T-helper 2 cell treated with Interferon-gamma antibody and Interleukin-4, amounts not matched to agents 5 μg/mL and 100 μg/mL, for 36 hours (primary cell): ENCODE measurements at regions not wholly inside any gene's neighbourhood (a gene's known extent, or its start where the extent isn't known, plus 50 kb on each side); places are given as distances from the start of the nearest gene placed in this dataset.

Experiments
- DNase-seq: peaks from one replicate; pipeline ENCODE4 v3.0.0; 2021; ENCODE audit warnings: low spot score
- H3K27ac Mint-ChIP-seq: one replicate; pipeline ENCODE4 v1.8.0; 2021; ENCODE audit warnings: mild to moderate bottlenecking, mixed read lengths
- H3K27me3 Mint-ChIP-seq: one replicate; pipeline ENCODE4 v1.8.0; 2021; ENCODE audit warnings: low read depth, mixed read lengths
- H3K36me3 Mint-ChIP-seq: one replicate; pipeline ENCODE4 v1.8.0; 2021; ENCODE audit warnings: low read depth, mixed read lengths
- H3K4me1 Mint-ChIP-seq: one replicate; pipeline ENCODE4 v1.8.0; 2021; ENCODE audit warnings: low read depth, mixed read lengths
- H3K4me3 Mint-ChIP-seq: one replicate; pipeline ENCODE4 v1.8.0; 2022; ENCODE audit warnings: mild to moderate bottlenecking, moderate library complexity, mixed read lengths
- H3K9me3 Mint-ChIP-seq: one replicate; pipeline ENCODE4 v1.8.0; 2021; ENCODE audit warnings: mixed read lengths

DNA sequence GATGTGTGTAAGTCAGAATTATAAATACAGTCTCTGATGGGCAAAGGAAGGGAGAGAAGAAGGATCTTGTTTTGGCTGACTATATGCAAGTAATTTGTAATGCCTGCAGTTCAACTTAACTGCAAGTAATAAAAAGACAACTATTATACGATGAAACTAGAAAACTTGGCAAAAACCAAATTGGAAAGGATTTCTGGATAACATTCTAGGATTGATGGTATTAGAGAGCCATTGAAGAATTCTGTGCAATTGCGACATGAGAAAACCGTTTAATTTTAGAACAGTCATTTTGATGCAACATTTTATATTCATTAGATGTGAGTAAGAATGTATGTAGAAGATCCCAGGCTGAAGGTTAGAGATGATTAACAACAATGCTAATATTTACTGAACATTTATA lies 1334.1 kb downstream of the EFNB2 start:
- Mint-ChIP-seq H3K36me3 (no peaks in the 10 kb centered on the region), H3K27ac (no peak overlapping the region), H3K27me3 (no peaks in the 10 kb centered on the region), H3K9me3 (no peaks in the 10 kb centered on the region), H3K4me3 (no peak overlapping the region), H3K4me1 (no peaks in the 10 kb centered on the region)
- DNase-seq: no peak

DNA sequence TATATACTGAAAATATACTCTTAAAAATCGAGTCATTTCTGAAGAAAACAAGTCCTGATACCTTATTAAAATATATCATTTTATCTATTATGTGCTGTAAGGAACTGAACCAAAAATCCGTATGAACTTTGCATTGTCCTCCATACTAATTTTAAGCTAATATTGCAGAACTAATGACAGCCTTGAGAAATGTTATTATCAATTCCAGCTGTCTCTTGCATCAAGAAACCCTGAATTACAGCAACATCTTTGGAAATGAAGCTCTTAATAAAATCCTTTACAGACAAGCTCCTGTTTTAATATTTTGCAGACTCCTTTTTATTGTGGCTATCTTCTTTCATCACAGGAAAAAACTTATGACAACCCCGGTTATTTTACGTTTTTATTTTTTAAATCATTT lies 1335.3 kb downstream of the EFNB2 start:
- H3K4me3 Mint-ChIP-seq: no peak overlapping the region
- H3K9me3 Mint-ChIP-seq: no peaks in the 10 kb centered on the region
- no peak overlapping the region for H3K27ac Mint-ChIP-seq
- H3K27me3 Mint-ChIP-seq: no peaks in the 10 kb centered on the region
- no peaks in the 10 kb centered on the region for H3K4me1 Mint-ChIP-seq
- no peaks in the 10 kb centered on the region for H3K36me3 Mint-ChIP-seq
- no peak for DNase-seq

DNA sequence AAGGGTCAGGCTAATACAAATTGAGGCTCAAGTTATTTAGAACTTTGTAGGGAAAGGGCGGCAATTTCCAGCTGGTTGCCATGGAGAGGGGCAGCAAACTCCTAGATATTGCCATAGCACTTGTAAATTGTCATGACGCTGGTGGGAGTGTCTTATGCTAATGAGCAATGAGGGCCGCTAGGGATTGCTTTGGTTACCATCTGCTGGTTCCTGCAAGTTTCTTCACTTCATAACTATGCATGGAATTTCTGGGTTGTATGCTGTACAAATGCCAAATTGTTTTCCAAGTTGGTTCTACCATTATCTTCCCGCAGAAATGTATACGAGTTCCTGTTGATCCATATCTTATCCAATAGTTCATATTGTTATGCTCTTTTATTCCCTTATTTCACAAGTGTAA lies 1339.4 kb downstream of the EFNB2 start:
- no peak overlapping the region for H3K4me3 Mint-ChIP-seq
- H3K4me1 Mint-ChIP-seq: no peaks in the 10 kb centered on the region
- H3K9me3 Mint-ChIP-seq: no peaks in the 10 kb centered on the region
- DNase-seq: no peak
- no peaks in the 10 kb centered on the region for H3K36me3 Mint-ChIP-seq
- H3K27me3 Mint-ChIP-seq: no peaks in the 10 kb centered on the region
- no peak overlapping the region for H3K27ac Mint-ChIP-seq

GRCh38 chr13:105193026-105193425 lies 1342.4 kb downstream of the EFNB2 start:
- Mint-ChIP-seq H3K36me3 (no peaks in the 10 kb centered on the region), H3K27me3 (no peaks in the 10 kb centered on the region), H3K9me3 (no peaks in the 10 kb centered on the region), H3K4me1 (no peaks in the 10 kb centered on the region), H3K27ac (no peak overlapping the region), H3K4me3 (no peak overlapping the region)
- no peak for DNase-seq

- Mint-ChIP-seq H3K4me1 (no peaks in the 10 kb centered on the region), H3K9me3 (no peaks in the 10 kb centered on the region), H3K27ac (no peak overlapping the region), H3K27me3 (no peaks in the 10 kb centered on the region), H3K36me3 (no peaks in the 10 kb centered on the region), H3K4me3 (no peak overlapping the region)
- no peak for DNase-seq
These were observed 1351.3 kb downstream of the EFNB2 start for GRCh38 chr13:105184201-105184600.

DNA sequence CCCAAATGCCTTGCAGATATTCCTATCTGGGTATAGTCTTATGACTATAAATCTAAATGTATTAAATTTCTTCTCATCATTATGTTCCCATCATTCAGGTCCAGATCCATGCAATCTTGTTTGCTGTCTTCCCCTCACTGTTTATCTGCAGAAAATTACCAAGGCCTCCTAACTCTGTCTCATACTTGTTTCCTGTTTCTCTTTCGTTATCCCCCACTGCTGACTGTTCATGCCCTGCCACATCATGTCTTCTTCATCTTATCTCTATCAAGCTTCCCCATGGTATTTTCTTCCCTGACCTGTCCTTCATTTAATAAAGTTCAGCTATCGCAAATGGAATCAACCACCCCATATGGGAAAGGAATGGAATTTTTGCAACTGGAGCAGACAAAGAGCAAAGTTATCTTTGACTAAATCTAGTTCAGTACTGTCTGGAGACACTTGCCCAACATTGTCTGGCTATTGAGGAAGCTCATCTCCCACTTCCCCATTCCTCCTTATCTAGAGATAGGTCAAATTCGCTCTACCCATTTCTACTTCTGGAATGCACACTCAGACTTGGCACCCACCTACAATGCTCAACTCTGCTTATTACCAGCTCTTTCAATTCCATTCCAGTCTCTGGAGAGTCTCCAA lies 1358.1 kb downstream of the EFNB2 start:
- H3K4me1 Mint-ChIP-seq: no peaks in the 10 kb centered on the region
- H3K27me3 Mint-ChIP-seq: no peaks in the 10 kb centered on the region
- no peak overlapping the region for H3K27ac Mint-ChIP-seq
- no peak for DNase-seq
- no peak overlapping the region for H3K4me3 Mint-ChIP-seq
- H3K36me3 Mint-ChIP-seq: no peaks in the 10 kb centered on the region
- H3K9me3 Mint-ChIP-seq: no peaks in the 10 kb centered on the region

DNA sequence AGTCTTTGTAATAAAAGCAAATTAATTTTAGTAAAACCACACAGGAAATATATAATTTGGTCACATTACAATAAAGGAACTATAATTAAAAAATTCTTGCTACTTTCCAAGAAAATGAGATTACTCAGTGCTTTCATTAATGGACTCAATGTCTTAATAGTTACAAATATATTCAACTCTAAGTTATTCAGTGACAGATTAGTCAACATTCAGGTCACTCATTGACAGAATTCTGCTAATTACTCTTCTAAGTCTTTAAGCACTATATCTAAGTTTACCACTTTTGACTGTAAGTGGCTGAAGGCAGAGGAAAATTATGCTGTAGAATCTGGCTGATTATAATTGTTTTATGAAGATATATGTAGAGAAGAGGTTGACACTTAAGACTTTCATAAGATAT lies 1365.0 kb downstream of the EFNB2 start:
- Mint-ChIP-seq H3K36me3 (no peaks in the 10 kb centered on the region), H3K4me3 (no peak overlapping the region), H3K4me1 (no peaks in the 10 kb centered on the region), H3K27me3 (no peaks in the 10 kb centered on the region), H3K9me3 (no peaks in the 10 kb centered on the region), H3K27ac (no peak overlapping the region)
- DNase-seq: no peak

- Mint-ChIP-seq H3K4me3 (no peak overlapping the region), H3K27ac (no peak overlapping the region), H3K4me1 (no peaks in the 10 kb centered on the region), H3K9me3 (no peaks in the 10 kb centered on the region), H3K27me3 (no peaks in the 10 kb centered on the region), H3K36me3 (no peaks in the 10 kb centered on the region)
- DNase-seq: no peak
These were observed 1367.2 kb downstream of the EFNB2 start for GRCh38 chr13:105168295-105168694.

- Mint-ChIP-seq H3K27me3 (no peaks in the 10 kb centered on the region), H3K4me1 (no peaks in the 10 kb centered on the region), H3K9me3 (no peaks in the 10 kb centered on the region), H3K36me3 (no peaks in the 10 kb centered on the region), H3K27ac (no peak overlapping the region), H3K4me3 (no peak overlapping the region)
- DNase-seq: no peak
These were observed 1368.1 kb downstream of the EFNB2 start for GRCh38 chr13:105167385-105167784.

GRCh38 chr13:105165449-105166125 lies 1369.9 kb downstream of the EFNB2 start:
- Mint-ChIP-seq H3K9me3 (no peaks in the 10 kb centered on the region), H3K36me3 (no peaks in the 10 kb centered on the region), H3K4me1 (no peaks in the 10 kb centered on the region), H3K4me3 (no peak overlapping the region), H3K27ac (no peak overlapping the region), H3K27me3 (no peaks in the 10 kb centered on the region)
- DNase-seq: no peak

DNA sequence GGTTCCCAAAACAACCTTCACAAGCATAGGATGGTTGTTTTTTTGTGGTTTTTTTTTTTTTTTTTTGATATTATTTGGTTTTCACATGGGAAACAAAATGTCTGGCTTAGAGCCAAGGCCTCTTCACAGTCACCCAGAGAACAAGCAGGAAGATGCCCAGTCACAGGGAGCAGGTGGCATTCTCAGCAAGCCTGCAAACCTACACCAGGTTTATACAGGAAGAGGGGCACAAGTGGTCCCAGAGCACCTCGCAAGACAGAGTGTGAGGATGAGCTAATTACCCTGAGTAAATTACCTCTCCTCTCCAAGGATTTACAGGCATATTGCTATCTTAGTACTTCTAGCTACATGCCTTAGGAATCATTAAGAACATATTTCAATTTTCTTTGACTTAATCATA lies 1375.6 kb downstream of the EFNB2 start:
- H3K4me1 Mint-ChIP-seq: no peaks in the 10 kb centered on the region
- no peaks in the 10 kb centered on the region for H3K36me3 Mint-ChIP-seq
- no peak for DNase-seq
- no peak overlapping the region for H3K4me3 Mint-ChIP-seq
- H3K27me3 Mint-ChIP-seq: no peaks in the 10 kb centered on the region
- H3K27ac Mint-ChIP-seq: no peak overlapping the region
- H3K9me3 Mint-ChIP-seq: no peaks in the 10 kb centered on the region

DNA sequence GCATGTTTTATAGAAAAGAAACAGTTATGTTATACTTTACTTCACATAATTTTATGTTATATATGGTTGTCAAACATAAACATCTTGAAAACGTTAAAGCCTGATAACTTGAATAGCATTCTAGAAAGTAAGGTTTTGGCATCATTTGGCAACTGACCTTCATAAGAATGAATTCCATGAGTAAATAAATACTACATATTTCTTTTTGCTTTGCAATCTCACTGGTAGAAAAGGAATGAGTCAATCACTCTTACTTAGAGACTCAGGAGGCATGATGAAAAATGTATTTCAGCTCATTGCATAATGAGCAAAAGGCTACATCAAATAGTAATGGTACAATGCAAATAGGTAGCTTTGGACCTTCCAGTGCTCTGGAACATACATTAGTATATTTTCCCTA lies 1381.9 kb downstream of the EFNB2 start:
- H3K9me3 Mint-ChIP-seq: no peaks in the 10 kb centered on the region
- H3K27ac Mint-ChIP-seq: no peak overlapping the region
- no peaks in the 10 kb centered on the region for H3K36me3 Mint-ChIP-seq
- H3K27me3 Mint-ChIP-seq: no peaks in the 10 kb centered on the region
- no peak overlapping the region for H3K4me3 Mint-ChIP-seq
- no peaks in the 10 kb centered on the region for H3K4me1 Mint-ChIP-seq
- DNase-seq: no peak

- no peak for DNase-seq
- Mint-ChIP-seq H3K4me3 (no peak overlapping the region), H3K27me3 (peaks cover 3% of the 10 kb centered on the region), H3K9me3 (no peaks in the 10 kb centered on the region), H3K36me3 (no peaks in the 10 kb centered on the region), H3K27ac (no peak overlapping the region), H3K4me1 (no peaks in the 10 kb centered on the region)
These were observed 1383.8 kb downstream of the EFNB2 start for GRCh38 chr13:105151639-105152038.

DNA sequence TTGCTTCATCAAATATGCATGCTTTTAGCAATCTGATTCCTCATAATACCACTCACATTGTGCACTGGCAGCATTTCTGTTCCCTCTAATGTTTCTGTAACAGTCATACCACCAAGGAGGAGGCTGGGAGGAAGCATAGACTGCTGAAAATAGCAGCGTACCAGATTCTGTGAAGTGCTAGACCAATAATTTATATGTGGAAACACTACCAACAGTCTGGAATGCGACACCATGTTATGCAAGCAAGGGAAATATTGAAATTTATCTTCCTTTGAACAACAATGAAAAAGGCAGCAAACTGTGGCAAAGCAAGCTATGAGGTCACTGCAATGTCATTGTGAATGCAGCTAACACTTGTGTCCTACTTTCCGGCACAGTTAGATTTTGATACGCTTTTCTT lies 1388.0 kb downstream of the EFNB2 start:
- Mint-ChIP-seq H3K27ac (no peak overlapping the region), H3K9me3 (no peaks in the 10 kb centered on the region), H3K27me3 (peaks cover 3% of the 10 kb centered on the region), H3K36me3 (no peaks in the 10 kb centered on the region), H3K4me1 (no peaks in the 10 kb centered on the region), H3K4me3 (no peak overlapping the region)
- no peak for DNase-seq

DNA sequence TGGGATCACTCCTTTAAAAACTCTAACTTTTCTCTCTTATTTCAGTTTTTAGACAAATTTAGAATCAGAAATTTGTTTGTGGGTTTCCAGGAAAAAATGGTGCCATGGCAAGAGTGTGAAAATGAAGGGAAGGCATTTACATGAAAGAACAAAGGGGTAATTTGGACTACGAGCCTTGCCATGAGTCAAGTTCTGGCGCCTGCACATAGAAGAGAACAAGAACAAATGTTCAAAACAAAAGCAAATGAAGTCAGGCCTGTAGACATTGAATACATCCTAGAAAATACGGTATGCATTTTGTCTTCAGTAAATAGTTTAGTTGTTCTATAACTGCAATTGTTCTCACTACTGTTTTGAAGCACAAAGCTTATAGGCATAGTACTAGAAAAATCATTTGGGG lies 1390.5 kb downstream of the EFNB2 start:
- Mint-ChIP-seq H3K4me3 (no peak overlapping the region), H3K27ac (no peak overlapping the region), H3K4me1 (peaks cover 9% of the 10 kb centered on the region), H3K9me3 (no peaks in the 10 kb centered on the region), H3K36me3 (no peaks in the 10 kb centered on the region), H3K27me3 (peaks cover 3% of the 10 kb centered on the region)
- DNase-seq: no peak
